Colonic mucosa (tissue), 4 donors: ENCODE measurements at regions not wholly inside any gene's neighbourhood (a gene's known extent, or its start where the extent isn't known, plus 50 kb on each side); places are given as distances from the start of the nearest gene placed in this dataset.

Experiments used
- DNase-seq: peaks from one replicate; pipeline ENCODE4 v3.0.0-alpha.2; 2020
- H3K27ac ChIP-seq: fragments of 200-600 bp; one replicate; pipeline ENCODE4 v1.8.0; 2021
- H3K27me3 ChIP-seq: fragments of 200-600 bp; one replicate; pipeline ENCODE4 v1.8.0; 2021
- H3K36me3 ChIP-seq: fragments of 200-600 bp; one replicate; pipeline ENCODE4 v1.8.0; 2021
- H3K4me1 ChIP-seq: fragments of 200-600 bp; one replicate; pipeline ENCODE4 v1.8.0; 2021; ENCODE audit warnings: mild to moderate bottlenecking
- H3K4me3 ChIP-seq: fragments of 200-600 bp; one replicate; pipeline ENCODE4 v1.8.0; 2021
- H3K9ac ChIP-seq, 2 donors: one replicate each; pipeline ENCODE4 v1.7.0; 2013; ENCODE audit warnings: control low read depth in 2 of 2, low read depth in 2 of 2, low read length in 2 of 2
- H3K9me3 ChIP-seq: fragments of 200-600 bp; one replicate; pipeline ENCODE4 v1.8.0; 2021
- CTCF ChIP-seq: fragments of 200-600 bp; IDR thresholded peaks from one replicate; pipeline ENCODE4 v1.8.0; 2022; ENCODE audit warnings: antibody characterized with exemption, mild to moderate bottlenecking
- intact Hi-C: fragments of 100-400 bp; cut with DNase I; formaldehyde crosslinking; loops from one replicate; pipeline ENCODE4 v1.14.1; 2022
- donor health status: healthy.
- donor health status: DM: no; HTN: no; CAD: no.
- donor health status: DM: no; HTN: no; CAD: no.

DNA sequence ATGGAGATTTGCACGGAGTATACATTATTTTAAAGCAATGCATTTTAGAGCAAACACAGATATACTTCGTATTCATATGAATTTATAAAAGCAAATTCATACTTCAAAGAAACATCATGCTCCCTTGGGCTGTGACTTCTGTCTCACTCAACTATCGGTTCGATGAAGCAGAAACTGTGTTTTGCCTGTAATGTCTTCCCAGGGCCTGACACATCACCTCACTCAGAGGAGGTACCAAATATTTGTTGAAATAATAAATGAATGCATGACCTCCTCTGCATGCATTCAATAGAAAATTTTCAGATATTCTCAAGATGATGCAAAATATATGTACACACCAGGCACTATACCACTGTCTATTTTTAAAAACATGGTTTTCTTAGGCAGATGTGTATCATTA lies 432.7 kb downstream of the EFNB2 start:
- no peaks in the 10 kb centered on the region for H3K27me3 ChIP-seq
- intact Hi-C loops = no loop called here
- DNase-seq = no peak
- TF ChIP-seq CTCF = no peak
- no peak overlapping the region for H3K4me3 ChIP-seq
- H3K4me1 ChIP-seq = peaks cover 17% of the 10 kb centered on the region
- H3K9me3 ChIP-seq = no peaks in the 10 kb centered on the region
- H3K9ac ChIP-seq = no peak overlapping the region
- H3K27ac ChIP-seq = peak overlapping the region; percentile 56
- H3K36me3 ChIP-seq = no peaks in the 10 kb centered on the region

DNA sequence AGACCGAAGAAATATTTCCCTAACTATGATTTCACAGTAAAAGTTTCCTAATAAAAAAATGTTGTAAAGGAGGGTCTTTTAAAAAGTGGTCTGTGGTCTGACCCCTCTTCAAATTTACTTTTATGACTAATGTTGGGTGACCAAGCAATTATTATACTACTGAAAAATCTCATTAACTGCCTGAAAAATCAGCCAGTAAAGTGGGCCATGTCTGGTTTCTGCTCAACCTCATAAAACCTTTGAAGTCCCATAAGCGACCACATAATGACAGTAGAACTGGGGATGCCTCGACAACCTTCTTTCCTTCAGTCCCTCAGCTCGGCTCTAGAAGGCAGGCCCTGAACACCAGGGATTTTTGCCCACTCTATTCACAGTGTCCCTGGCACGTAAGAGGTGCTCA lies 434.3 kb downstream of the EFNB2 start:
- no peak for DNase-seq
- Histone ChIP-seq H3K27ac (peak overlapping the region; percentile 92), H3K27me3 (no peaks in the 10 kb centered on the region), H3K9me3 (no peaks in the 10 kb centered on the region), H3K4me1 (peaks cover 17% of the 10 kb centered on the region), H3K9ac (peak overlapping the region in 1 of 2 donors; percentile 82), H3K4me3 (no peak overlapping the region), H3K36me3 (no peaks in the 10 kb centered on the region)
- intact Hi-C loops = no loop called here
- no peak for TF ChIP-seq CTCF

- peak overlapping the region in 1 of 2 donors; percentile 82 for H3K9ac ChIP-seq
- H3K27ac ChIP-seq = peak overlapping the region; percentile 92
- H3K4me1 ChIP-seq = peaks cover 17% of the 10 kb centered on the region
Measured at GRCh38 chr13:106100171-106100919, 435.1 kb downstream of the EFNB2 start.

GRCh38 chr13:106099765-106100164 lies 435.7 kb downstream of the EFNB2 start:
- Histone ChIP-seq H3K9me3 (no peaks in the 10 kb centered on the region), H3K27me3 (no peaks in the 10 kb centered on the region), H3K4me3 (no peak overlapping the region), H3K36me3 (no peaks in the 10 kb centered on the region), H3K27ac (peak overlapping the region; percentile 92), H3K4me1 (peaks cover 17% of the 10 kb centered on the region), H3K9ac (peak overlapping the region; percentile 30 to 82)
- peak; percentile 52 for DNase-seq
- intact Hi-C loops = loop anchor here (10.0 kb wide), 1 partner anchor 235 kb away; no protein-coding TSS in a partner anchor
- TF ChIP-seq CTCF = no peak

More at GRCh38 chr13:106100171-106100919, 435.1 kb downstream of the EFNB2 start:
- no peak for TF ChIP-seq CTCF
- no peaks in the 10 kb centered on the region for H3K9me3 ChIP-seq
- H3K4me3 ChIP-seq = no peak overlapping the region
- no peaks in the 10 kb centered on the region for H3K36me3 ChIP-seq
- peak; percentile 91 for DNase-seq
- no peaks in the 10 kb centered on the region for H3K27me3 ChIP-seq
- intact Hi-C loops = no loop called here

- Histone ChIP-seq H3K4me3 (no peak overlapping the region), H3K27me3 (no peaks in the 10 kb centered on the region), H3K9me3 (no peaks in the 10 kb centered on the region), H3K36me3 (no peaks in the 10 kb centered on the region), H3K9ac (peak overlapping the region in 1 of 2 donors; percentile 15), H3K27ac (peak overlapping the region; percentile 92), H3K4me1 (peaks cover 14% of the 10 kb centered on the region)
- intact Hi-C loops = loop anchor here (10.0 kb wide), 1 partner anchor 236 kb away; no protein-coding TSS in a partner anchor
- DNase-seq = no peak
- TF ChIP-seq CTCF = no peak
Measured at GRCh38 chr13:106098778-106099177, 436.7 kb downstream of the EFNB2 start.
